ENCODE measurements at regions not wholly inside any gene's neighbourhood (a gene's known extent, or its start where the extent isn't known, plus 50 kb on each side); places are given as distances from the start of the nearest gene placed in this dataset.
"Not testable (repeated sequence)": the region's sequence is repeated elsewhere in the genome, so short reads cannot be mapped to it uniquely, and the experiment has no call there.

GRCh38 chr5:155522540-155522939 lies 509.0 kb downstream of the KIF4B start:
- no peak for DNase-seq

DNA sequence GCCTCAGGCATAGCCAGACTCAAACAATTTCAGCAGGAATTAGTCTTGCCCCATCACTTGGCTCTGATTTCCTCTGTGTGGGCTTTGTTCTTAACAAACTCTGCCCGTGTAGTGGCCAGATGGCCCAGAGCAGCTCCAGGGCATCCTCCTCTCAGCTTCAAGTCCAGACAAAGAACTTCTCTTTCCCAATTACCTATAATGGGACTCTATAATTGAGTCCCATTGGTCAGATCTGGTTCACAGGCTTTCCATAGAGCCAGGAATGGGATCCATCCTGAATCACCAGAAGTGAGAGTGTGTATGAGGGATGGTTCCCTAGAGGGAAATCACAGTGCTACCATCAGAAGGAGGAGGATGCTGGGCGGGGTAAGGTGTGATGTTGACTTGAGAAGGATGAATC lies 515.8 kb downstream of the KIF4B start:
- DNase-seq = no peak

DNA sequence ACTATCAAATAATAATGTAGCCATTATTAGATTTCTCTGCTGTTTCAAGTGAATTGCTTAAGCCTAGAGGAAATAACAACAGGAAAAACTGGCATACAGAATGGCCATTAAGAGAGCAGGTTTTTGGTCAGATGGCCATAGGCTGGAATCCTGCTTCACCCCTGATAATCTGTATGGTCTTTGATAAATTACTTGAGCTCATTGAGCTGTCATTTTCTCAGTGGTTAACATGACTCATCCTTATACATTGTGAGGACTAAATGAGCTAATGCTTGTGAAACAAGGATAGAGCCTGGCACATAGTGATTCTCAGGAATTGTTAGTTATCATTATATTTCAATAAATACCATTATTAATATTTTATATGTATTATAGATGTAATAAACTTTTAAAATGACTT lies 516.5 kb downstream of the KIF4B start:
- DNase-seq = no peak

- no peak for DNase-seq
Measured at GRCh38 chr5:155532621-155533311, 519.2 kb downstream of the KIF4B start.

DNA sequence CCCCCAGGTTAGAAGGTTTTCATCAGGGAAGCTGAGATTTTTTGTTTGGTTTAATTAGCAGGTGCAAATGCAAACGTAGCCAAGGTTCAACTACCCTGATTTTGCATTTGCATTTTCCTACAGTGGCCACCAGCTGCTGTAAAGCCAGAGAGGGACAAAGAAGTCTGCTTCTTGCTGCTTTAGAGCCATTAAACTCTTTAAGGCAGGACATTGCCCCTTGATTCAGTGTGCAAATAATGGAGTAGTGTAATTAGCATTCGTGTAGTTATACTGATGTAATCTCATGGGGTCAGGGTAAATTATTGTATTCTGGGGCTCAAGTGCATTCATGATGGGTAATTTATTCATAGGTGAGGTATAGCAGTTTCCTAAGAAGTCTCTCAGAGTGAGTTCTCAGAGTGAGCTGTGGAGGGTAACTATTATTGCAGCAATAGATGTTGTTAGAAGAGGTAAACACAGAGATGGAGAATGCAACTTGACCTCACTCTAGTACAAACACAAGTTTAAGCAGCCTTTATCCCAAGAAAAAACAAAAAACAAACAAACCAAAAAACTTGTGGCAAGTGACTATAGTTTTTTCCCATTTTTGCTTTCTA lies 526.5 kb downstream of the KIF4B start:
- DNase-seq = peak in 1 of 2 experiments; percentile 27

DNA sequence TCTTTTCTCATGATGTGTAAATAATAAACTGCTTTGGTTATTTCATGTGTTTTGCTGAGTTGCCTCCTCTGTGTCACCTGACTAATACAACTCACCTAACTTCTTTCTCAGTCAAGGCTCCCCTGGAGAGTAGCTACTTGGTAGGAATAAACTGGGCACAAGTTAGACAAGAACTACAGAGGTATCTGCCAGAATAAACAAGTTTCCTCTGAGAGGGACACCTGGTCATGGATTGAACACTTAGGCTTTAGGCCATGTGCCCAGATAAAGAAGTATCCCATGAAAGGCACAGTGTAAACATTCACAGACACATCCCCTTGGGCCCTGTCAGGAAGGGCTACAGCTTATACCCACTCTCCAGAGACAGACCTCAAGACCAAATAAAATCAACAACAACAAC lies 532.5 kb downstream of the KIF4B start:
- DNase-seq = peak in 1 of 2 experiments; percentile 22

- no peak for DNase-seq
Measured at GRCh38 chr5:155554500-155554899, 540.9 kb downstream of the KIF4B start.

DNA sequence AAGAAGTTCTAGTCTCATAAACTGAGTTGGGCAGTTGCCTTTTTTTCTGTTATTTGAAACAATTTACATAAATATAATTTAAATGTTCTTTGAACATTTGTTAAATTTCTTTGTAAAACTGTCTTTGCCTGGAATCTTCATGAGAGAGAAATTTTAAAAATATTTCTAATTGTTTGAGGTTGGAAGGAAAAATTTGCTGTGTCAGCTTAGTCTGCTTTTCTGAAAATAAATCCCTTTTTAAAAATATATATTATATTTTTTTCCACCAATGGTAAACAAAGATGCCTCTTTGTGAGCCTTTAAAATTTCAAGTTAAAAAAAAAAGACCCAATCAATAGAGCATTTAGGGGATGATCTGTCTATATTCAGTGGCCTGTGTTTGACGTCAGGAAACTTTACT lies 542.7 kb downstream of the KIF4B start:
- DNase-seq = no peak

- DNase-seq = no peak
Measured at GRCh38 chr5:155556700-155557099, 543.1 kb downstream of the KIF4B start.

- no peak for DNase-seq
Measured at GRCh38 chr5:155562158-155562557, 548.6 kb downstream of the KIF4B start.

GRCh38 chr5:155564541-155564940 lies 551.0 kb downstream of the KIF4B start:
- no peak for DNase-seq

GRCh38 chr5:155575861-155576260 lies 562.3 kb downstream of the KIF4B start:
- DNase-seq = no peak

DNA sequence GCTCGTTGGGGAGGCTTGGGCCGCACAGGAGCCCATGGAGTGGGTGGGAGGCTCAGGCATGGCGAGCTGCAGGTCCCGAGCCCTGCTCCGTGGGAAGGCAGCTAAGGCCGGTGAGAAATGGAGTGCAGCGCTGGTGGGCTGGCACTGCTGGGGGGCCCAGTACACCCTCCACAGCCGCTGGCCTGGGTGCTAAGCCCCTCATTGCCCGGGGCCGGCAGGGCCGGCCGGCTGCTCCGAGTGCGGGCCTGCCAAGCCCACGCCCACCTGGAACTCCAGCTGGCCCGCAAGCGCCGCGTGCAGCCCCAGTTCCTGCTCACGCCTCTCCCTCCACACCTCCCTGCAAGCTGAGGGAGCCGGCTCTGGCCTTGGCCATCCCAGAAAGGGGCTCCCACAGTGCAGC lies 573.3 kb downstream of the KIF4B start:
- DNase-seq = not testable (repeated sequence)

- DNase-seq = peak; percentile 12 to 52
Measured at GRCh38 chr5:155587458-155587857, 573.9 kb downstream of the KIF4B start.

DNA sequence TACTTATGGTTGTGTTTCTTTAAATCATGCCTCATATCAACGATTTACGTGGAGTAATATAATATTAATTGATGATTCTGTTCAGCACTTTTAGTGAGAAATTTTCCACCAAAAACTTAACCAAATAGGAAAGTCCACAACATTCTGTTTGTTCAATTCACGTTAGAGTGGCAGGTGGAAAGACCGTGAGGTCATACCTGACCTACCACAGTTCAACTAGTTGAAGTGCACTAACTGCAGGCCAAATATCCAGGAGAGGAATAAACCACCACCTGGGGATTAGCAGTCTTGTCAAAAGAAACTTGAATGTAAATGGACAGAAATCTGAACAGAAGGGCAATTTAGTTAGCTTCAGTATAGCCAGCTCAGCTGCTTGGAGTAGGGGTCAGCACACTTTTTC lies 577.7 kb downstream of the KIF4B start:
- no peak for DNase-seq

- no peak for DNase-seq
Measured at GRCh38 chr5:155594270-155594669, 580.7 kb downstream of the KIF4B start.

GRCh38 chr5:155595791-155596190 lies 582.2 kb downstream of the KIF4B start:
- DNase-seq = no peak

DNA sequence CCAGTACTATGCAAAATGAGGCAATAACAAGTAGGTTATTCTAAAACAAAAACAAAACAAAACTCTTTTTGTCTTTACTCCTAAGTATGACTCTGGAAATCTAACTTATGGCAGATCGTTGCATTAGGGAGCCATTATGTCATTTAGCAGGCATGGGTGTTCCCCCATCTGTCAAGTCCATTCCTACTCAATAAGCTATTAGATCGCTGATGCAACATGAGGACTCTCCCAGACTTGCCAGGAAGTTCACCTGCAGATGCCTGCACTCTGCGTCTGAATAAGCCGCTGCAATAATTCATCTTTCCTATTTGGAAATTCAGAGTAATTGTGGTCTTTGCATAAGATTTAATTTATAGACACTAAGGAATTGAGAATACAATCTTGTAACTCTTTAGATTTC lies 585.0 kb downstream of the KIF4B start:
- no peak for DNase-seq

- DNase-seq = no peak
Measured at GRCh38 chr5:155605920-155606319, 592.4 kb downstream of the KIF4B start.

GRCh38 chr5:155616779-155617392 lies 603.3 kb downstream of the KIF4B start:
- peak; percentile 32 to 46 for DNase-seq

- no peak for DNase-seq
Measured at GRCh38 chr5:155619688-155620087, 606.1 kb downstream of the KIF4B start.

- no peak for DNase-seq
Measured at GRCh38 chr5:155620821-155621410, 607.4 kb downstream of the KIF4B start.

GRCh38 chr5:155624597-155625241 lies 611.2 kb downstream of the KIF4B start:
- no peak for DNase-seq

DNA sequence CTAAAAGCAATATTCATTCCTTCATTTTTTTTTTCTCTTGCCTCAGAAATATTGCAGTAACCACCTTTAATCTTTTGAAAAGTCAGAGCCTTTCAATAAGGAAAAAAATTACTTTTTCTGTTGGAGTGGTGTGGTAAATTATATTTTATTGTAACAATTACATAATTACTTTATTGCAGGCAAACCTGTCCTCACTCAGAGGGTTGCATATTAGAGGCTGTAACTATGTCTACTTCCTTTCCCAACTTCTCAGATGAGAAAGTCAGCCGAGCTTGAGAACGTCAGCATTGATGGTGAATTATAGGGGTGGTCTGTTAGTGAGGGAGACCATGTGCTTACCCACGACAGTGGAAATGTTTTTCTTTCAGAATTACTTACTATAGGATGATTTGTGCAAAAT lies 611.8 kb downstream of the KIF4B start:
- DNase-seq = no peak

All from NCI-H2081 (cell line).